HL-60 (cell line): ENCODE measurements at regions not wholly inside any gene's neighbourhood (a gene's known extent, or its start where the extent isn't known, plus 50 kb on each side); places are given as distances from the start of the nearest gene placed in this dataset.

Experiments
- DNase-seq, 2 experiments: peaks; one replicate each; pipeline ENCODE4 v3.0.0-alpha.2; 2010 to 2020; ENCODE audit warnings: low read depth in 1 of 2, low spot score in 1 of 2
- H3K27ac ChIP-seq: fragments of 250-450 bp; sonication (Bioruptor Pico); replicated peaks from 2 replicates; pipeline ENCODE4 v1.5.1; 2020; ENCODE audit warnings: mild to moderate bottlenecking, moderate library complexity
- H3K27me3 ChIP-seq: fragments of 250-450 bp; sonication (Bioruptor Pico); 2 replicates; pipeline ENCODE4 v1.5.1; 2021; ENCODE audit warnings: mild to moderate bottlenecking, moderate library complexity; ENCODE audit not compliant: insufficient read depth, poor library complexity, severe bottlenecking
- H3K4me3 ChIP-seq: replicated peaks from 2 replicates; pipeline ENCODE4 v1.5.1; 2011; ENCODE audit warnings: mild to moderate bottlenecking, control low read depth, low read length; ENCODE audit not compliant: insufficient read depth
- CTCF ChIP-seq: IDR thresholded peaks from one replicate; pipeline ENCODE4 v1.5.1; 2011; ENCODE audit warnings: low read length, control low read depth, inconsistent platforms; ENCODE audit not compliant: insufficient read depth
- GABPA ChIP-seq: IDR thresholded peaks from 2 replicates; pipeline ENCODE4 v1.6.1; 2012; ENCODE audit warnings: low read depth
- POLR2AphosphoS5 ChIP-seq: IDR thresholded peaks from 2 replicates; pipeline ENCODE4 v1.6.1; 2012; ENCODE audit warnings: low read depth
- SPI1 ChIP-seq: IDR thresholded peaks from 2 replicates; pipeline ENCODE4 v1.6.1; 2012; ENCODE audit warnings: low read depth, mild to moderate bottlenecking, borderline replicate concordance
- TF ChIP-seq, protein P1 (sequence below): IDR thresholded peaks from 2 replicates; pipeline ENCODE4 v1.6.1; 2012; ENCODE audit warnings: low read depth; ENCODE audit not compliant: insufficient replicate concordance

- no peaks in the 10 kb centered on the region for H3K27me3 ChIP-seq
- peak; percentile 41 to 69 for DNase-seq
- H3K4me3 ChIP-seq: no peak overlapping the region
- H3K27ac ChIP-seq: peak overlapping the region; percentile 75
- TF ChIP-seq, protein P1, sequence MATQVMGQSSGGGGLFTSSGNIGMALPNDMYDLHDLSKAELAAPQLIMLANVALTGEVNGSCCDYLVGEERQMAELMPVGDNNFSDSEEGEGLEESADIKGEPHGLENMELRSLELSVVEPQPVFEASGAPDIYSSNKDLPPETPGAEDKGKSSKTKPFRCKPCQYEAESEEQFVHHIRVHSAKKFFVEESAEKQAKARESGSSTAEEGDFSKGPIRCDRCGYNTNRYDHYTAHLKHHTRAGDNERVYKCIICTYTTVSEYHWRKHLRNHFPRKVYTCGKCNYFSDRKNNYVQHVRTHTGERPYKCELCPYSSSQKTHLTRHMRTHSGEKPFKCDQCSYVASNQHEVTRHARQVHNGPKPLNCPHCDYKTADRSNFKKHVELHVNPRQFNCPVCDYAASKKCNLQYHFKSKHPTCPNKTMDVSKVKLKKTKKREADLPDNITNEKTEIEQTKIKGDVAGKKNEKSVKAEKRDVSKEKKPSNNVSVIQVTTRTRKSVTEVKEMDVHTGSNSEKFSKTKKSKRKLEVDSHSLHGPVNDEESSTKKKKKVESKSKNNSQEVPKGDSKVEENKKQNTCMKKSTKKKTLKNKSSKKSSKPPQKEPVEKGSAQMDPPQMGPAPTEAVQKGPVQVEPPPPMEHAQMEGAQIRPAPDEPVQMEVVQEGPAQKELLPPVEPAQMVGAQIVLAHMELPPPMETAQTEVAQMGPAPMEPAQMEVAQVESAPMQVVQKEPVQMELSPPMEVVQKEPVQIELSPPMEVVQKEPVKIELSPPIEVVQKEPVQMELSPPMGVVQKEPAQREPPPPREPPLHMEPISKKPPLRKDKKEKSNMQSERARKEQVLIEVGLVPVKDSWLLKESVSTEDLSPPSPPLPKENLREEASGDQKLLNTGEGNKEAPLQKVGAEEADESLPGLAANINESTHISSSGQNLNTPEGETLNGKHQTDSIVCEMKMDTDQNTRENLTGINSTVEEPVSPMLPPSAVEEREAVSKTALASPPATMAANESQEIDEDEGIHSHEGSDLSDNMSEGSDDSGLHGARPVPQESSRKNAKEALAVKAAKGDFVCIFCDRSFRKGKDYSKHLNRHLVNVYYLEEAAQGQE: no peak
- peak; percentile 26; the same call in 1 of the 2 replicates for TF ChIP-seq SPI1
These were observed 194.9 kb upstream of the HNMT start for GRCh38 chr2:137769406-137769805.

GRCh38 chr2:137770166-137770565 is 194.1 kb upstream of the HNMT start:
- no peak overlapping the region for H3K4me3 ChIP-seq
- TF ChIP-seq GABPA (no peak), SPI1 (no peak), CTCF (no peak), POLR2AphosphoS5 (no peak)
- TF ChIP-seq, protein P1: no peak
- DNase-seq: no peak
- peak overlapping the region; percentile 75 for H3K27ac ChIP-seq
- no peaks in the 10 kb centered on the region for H3K27me3 ChIP-seq

GRCh38 chr2:137771064-137771463 is 193.2 kb upstream of the HNMT start:
- no peak for TF ChIP-seq CTCF
- no peak for TF ChIP-seq SPI1
- no peak for TF ChIP-seq GABPA
- TF ChIP-seq POLR2AphosphoS5: no peak
- TF ChIP-seq, protein P1: no peak
- no peak for DNase-seq

GRCh38 chr2:137772451-137772850 is 191.8 kb upstream of the HNMT start:
- Histone ChIP-seq H3K27me3 (no peaks in the 10 kb centered on the region), H3K27ac (peak overlapping the region; percentile 45), H3K4me3 (no peak overlapping the region)
- TF ChIP-seq, protein P1: no peak
- TF ChIP-seq CTCF: no peak
- TF ChIP-seq GABPA: no peak
- TF ChIP-seq SPI1: no peak
- TF ChIP-seq POLR2AphosphoS5: no peak
- peak; percentile 13 to 54 for DNase-seq

More at GRCh38 chr2:137771064-137771463, 193.2 kb upstream of the HNMT start:
- Histone ChIP-seq H3K27ac (peak overlapping the region; percentile 75), H3K27me3 (no peaks in the 10 kb centered on the region), H3K4me3 (no peak overlapping the region)
